ENCODE measurements at regions not wholly inside any gene's neighbourhood (a gene's known extent, or its start where the extent isn't known, plus 50 kb on each side); places are given as distances from the start of the nearest gene placed in this dataset.

DNA sequence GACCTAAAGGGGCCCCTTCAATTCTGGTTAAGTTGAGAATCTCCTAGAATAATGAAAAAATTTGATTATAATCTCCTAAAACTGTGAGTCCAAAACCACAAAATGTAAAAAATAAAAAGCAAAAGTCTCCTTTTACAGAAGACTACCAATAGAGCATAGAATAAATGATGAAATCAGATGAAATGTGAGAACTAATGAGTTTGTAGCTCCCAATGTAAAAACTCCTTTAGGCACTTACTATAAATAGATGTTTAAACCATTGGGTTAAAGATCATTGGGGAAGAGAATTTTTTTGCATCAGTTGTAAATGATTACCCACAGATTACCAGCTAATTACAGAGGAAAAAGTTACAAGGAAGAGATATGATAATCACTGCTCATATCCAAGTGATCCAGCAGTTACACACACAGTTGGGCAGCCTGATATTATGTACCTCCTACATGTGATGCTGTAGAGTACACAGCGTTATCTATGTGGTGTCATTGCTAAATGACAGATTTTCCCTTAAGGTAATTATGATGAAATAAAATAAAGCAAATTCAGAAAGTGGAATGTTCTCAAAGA is 282.7 kb upstream of the SEMA3D start:
- TF ChIP-seq, protein P1, sequence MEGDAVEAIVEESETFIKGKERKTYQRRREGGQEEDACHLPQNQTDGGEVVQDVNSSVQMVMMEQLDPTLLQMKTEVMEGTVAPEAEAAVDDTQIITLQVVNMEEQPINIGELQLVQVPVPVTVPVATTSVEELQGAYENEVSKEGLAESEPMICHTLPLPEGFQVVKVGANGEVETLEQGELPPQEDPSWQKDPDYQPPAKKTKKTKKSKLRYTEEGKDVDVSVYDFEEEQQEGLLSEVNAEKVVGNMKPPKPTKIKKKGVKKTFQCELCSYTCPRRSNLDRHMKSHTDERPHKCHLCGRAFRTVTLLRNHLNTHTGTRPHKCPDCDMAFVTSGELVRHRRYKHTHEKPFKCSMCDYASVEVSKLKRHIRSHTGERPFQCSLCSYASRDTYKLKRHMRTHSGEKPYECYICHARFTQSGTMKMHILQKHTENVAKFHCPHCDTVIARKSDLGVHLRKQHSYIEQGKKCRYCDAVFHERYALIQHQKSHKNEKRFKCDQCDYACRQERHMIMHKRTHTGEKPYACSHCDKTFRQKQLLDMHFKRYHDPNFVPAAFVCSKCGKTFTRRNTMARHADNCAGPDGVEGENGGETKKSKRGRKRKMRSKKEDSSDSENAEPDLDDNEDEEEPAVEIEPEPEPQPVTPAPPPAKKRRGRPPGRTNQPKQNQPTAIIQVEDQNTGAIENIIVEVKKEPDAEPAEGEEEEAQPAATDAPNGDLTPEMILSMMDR (IDR thresholded peaks at IDR 0.05), result no peak
- no peak for TF ChIP-seq ZFX (IDR thresholded peaks at IDR 0.05; ENCODE audit: borderline replicate concordance)
